GM19468 (cell line): ENCODE measurements at regions not wholly inside any gene's neighbourhood (a gene's known extent, or its start where the extent isn't known, plus 50 kb on each side); places are given as distances from the start of the nearest gene placed in this dataset.
"Not testable (repeated sequence)": the region's sequence is repeated elsewhere in the genome, so short reads cannot be mapped to it uniquely, and the experiment has no call there.

Experiments used
- ATAC-seq: cut with Tn5 transposase; IDR thresholded peaks from one replicate; pipeline ENCODE4 v1.9.1; 2021; ENCODE audit warnings: mild to moderate bottlenecking, moderate library complexity, moderate number of reproducible peaks; ENCODE audit not compliant: unreplicated experiment; ENCODE audit errors: extremely low read depth

DNA sequence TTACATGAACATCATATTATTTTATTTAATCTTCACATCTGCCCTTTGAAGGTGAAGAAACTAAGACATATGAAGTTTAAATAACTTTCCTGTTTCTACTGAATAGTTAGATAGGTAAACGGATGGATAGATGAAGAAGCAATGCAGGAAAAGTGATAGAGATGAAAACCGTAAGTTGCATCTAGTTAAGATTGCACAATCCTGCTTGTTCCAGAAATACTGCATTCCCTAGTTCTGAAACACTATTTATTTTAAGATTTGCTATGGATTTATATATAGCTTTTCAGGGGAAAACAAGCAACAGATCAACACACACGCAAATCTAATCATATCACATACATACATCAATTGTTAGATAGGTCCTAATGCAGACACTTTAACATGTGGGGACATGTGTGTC, 512.7 kb upstream of the C16orf82 start:
- no peak for ATAC-seq

DNA sequence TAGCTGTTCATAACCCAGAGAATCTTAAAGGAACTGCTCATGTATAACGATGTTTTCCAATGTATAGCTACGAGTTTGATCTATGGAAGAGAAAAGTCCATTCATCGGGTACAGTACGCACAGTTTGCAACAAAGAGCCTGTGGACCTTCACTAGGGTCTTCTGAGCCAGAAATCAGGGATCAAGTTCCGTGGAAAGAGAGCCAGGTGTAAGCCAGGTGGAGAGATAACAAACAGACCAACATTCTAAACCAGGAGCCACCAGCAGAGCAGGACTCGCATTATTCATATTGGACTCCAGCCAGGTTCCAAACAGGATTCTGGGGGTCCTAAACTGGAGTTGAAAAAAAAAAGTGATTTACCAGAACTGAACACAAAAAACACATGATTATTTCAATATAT, 505.4 kb upstream of the C16orf82 start:
- no peak for ATAC-seq

DNA sequence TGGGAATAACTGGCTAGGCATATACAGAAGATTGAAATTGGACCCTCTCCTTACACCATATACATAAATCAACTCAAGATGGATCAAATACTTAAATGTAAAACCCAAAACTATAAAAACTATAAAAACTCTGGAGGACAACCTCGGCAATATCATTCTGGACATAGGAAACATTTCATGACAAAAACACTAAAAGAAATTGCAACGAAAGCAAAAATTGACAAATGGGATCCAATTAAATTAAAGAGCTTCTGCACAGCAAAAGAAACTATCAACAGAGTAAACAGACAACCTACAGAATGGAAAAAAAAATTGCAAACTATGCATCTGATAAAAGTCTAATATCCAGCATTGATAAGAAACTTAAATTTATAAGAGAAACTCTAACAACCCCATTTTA, 503.7 kb upstream of the C16orf82 start:
- no peak for ATAC-seq

DNA sequence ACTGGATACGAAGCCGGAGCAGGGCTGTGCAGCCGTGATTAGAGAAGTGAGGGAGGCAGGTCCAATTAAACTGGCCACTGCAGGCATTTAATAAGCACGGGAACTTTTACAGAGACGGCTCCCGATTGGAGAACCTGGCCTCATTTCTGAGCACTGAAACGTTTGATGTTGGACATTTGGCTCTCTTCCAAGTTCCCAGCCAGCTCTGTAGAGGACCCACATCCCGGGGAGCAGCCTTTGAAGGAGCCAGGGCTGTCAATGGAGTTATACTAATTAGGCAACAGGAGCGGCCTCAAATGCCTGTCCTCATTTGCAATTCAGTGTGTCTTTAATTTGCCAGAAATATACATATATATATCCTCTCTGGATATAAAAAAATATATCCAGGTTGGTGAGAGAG, 499.4 kb upstream of the C16orf82 start:
- no peak for ATAC-seq

DNA sequence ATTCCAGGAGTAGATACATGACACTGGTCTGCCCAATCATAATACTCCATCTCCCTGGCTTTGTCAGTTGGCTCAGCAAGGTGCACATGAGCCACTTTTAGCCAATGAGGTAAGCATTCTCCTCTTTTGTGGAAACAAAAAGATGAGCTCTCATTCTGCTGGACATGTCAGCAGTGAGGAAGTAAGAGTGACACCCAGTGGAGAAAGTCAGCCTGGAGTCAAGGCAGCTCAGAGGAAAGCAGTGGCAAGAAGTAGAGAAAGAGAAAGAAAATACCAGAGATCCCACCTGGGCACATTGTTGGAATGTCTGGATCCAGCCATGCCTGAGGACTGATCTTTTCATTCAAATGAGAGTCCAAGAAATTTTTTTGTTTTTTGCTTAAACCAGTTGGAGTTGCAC, 496.9 kb upstream of the C16orf82 start:
- ATAC-seq: no peak

DNA sequence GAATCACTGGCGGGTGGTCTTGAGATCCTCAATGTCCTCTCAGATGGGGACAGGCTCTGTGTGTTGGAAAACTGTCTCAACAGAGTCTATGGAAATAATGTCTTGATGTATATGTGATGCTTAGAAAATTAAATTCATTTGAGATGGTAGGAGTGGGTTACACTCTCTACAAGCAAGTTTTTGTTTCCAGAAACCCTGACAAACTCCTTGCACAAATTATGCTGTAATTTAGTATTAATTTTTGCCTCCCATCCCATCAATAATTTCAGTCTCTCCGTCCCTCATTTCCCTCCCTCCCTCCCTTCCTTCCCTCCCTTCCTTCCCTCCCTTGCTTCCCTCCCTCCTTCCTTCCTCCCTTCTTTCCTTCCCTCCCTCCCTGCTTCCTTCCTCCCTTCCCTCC, 488.0 kb upstream of the C16orf82 start:
- no peak for ATAC-seq

DNA sequence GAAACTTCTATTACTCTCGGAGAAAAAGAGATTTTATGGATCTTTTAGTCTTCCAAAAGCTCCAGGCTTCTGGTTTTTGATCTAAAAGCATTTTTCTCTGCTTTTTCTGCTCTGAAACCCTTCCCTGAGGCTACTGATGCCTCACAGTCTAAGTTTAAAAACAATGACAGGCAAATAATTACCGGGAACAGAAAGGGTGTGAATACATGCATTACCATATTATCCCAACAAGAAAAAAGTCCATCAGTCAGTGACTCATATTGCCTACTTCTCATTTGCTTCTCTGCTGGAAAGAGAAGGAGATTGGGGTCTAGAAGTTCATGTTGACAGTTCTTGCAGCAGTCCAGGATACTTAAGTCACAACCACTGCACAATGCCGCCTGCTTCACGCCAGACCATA, 482.9 kb upstream of the C16orf82 start:
- ATAC-seq: no peak

DNA sequence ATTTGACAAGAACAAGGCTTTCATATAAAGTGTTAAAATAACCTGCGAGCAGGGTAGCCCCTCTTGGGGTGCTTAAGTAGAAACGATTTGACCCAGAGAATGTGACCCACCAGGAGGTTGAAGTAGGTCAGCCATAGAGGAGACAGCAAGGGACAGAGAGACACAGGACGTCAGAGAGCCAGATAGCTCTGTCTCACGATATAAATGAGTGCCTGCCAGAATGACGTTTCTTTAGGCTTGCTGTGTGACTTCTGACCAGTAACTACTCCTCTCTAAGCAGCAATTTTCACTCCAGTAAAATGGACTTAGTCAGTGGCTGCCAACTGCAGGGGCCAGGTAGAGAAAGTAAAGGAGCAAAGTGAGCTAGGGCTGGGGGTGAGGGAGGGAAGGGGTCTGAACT, 473.0 kb upstream of the C16orf82 start:
- ATAC-seq: no peak

DNA sequence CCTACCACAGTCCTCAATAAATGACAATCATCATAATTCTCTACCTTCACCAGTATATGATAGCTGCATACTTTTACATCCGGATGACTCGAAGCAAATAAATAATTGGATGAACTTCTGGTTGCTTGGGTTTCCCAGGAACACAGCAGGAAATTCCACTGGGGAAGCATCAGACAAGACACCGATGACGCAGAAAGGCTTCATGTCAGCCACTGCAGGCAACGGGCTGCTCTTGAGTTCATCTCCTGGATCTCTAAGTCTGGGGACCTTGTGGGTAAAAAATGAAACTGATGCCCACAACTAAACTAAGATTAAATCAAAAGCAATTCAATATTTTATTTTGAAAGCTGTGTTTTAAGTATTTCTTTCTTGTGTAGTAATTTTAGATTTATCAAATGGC, 472.1 kb upstream of the C16orf82 start:
- no peak for ATAC-seq

DNA sequence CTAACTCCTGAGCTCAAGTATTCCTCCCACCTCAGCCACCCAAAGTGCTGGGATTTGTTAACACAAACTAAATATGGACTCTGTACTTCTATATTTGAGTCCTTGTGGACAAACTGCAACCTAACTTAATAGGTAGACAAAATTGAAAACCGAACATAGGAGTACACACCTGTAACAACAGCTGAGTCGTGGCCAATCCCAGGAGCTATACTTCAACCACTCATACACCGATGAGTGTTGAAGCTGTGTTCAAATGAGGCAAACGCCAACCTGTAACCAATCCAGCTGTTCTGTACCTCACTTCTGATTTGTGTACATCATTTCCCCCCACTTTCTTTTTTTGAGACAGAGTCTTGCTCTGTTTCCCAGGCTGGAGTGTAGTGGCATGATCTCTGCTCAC, 471.5 kb upstream of the C16orf82 start:
- ATAC-seq: no peak

DNA sequence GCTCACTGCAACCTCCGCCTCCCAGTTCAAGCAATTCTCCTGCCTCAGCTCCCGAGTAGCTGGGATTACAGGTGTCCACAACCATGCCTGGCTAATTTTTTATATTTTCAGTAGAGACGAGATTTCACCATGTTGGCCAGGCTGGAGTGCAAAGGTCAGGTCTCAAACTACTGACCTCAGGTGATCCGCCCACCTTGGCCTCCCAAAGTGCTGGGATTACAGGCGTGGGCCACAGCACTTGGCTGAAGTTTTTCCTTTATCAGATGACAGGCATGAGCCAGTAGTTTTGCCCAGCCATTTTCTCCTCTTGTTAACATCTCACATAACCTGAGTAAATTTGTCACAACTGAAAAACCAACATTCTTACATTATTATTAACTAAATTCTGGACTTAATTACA, 470.7 kb upstream of the C16orf82 start:
- ATAC-seq: not testable (repeated sequence)

DNA sequence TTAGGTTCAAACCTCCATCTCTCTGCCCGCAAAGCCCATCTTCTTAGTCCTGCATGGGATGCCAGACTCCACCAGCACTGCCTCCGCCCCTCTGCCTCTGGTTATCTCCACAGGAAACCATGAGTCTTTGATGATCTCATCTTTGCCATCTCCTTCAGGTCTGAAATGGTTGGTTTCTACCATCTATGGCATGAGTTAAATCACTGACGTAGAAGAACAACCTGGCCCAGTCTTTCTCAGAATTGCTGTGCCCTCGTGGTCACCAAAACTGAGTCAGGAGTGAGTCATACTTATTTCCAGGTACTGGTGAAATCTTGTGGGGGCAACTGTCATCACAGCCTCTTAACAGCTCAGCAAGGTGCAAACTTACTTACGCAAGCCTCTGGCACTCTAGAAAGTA, 468.7 kb upstream of the C16orf82 start:
- ATAC-seq: no peak

DNA sequence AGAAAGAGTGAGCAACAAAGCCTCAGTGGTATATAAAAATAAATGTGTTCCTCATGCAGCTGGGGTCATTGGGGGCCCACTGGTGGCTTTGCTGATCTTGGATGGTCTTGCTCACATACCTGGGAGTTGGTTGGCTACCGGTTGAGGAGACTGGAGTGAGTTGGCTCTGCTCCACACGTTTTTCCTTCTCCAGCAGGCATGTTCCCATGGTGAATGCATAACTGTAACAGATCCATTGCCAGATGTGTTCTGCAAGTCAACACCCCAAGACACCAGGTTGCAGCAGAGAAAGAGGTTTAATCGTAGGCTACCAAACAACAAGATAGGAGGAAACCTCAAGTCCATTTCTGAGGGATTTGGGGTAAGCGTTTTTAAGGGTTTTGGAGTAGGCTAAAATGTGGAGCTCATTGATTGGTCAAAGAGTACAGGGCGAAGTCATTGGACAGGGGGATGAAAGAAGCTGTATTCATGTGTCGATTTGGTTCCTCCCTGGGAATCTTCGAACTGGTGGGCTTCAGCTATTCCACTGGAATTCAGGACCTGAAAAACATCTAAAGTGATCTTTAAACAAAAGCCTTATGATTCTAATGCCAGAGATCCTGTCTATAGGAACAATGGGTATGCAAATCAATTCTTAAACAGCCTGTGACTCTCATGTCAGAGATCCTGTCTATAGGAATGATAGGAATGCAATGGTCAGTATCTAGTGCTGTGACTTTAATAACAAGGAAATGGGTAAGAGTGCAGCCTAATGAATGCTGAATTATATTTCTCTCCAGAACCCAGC, 467.5 kb upstream of the C16orf82 start:
- ATAC-seq: no peak

DNA sequence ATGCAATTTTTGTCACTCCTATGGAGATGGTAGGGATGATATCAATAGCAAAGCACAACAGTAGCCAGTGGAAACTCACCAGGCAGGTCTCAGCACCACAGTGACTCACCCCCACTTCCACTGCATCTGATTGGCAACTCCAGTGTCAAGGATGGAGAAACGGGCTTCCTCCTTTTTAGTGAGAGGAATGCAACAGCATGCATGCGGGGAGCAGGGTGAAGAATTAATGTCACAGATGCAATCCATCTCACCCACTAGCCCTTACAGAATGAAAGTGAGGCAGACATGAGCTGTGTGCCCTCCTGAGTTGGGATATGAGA, 467.0 kb upstream of the C16orf82 start:
- ATAC-seq: no peak

DNA sequence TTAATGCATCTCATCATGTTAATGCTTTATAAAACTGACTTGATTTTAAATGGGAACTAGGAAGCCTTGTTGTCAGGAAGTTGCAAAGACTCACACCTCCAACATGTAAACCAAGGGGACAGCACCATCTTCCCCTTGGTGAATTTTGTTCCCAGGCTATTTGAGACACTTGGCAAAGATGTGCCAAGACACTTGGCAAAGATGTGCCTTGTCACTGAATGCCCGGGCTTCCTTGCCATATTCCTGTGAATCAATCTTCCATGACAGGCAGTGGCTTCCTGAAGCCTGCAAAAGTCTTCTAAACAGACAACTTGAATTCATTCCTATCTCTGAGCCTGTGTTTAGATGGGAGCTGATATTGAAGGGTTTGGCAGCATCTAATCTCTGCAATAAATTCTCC, 465.4 kb upstream of the C16orf82 start:
- ATAC-seq: no peak

DNA sequence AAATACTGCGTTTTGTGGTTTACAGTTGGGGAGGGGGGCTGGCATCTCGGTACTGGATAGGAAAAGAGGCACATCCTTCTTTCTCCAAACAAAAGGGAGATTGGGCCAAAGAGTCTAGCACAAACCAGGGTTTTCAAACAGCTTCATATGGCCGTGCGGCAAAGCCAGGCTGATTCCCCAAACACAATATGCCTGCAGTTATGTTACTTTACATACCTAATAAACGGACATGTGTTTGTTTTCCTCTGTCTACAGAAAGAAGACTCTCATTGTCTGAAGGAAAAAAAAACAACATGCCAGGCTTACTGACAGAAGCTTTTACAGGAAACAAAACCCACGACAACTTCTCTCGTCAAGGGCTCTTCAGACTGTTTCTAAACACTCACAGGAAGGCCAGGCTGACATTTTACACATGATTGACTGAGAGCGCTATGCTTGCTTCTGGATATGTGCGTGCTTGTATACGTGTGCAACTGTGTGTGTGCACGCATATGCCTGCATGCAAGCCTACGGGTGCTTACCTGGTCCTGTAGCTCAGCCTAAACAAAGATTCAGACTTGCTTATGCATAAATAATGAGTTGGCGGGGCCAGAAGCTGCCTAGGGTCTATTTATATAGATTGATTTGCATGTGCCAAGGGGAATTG, 461.0 kb upstream of the C16orf82 start:
- no peak for ATAC-seq

DNA sequence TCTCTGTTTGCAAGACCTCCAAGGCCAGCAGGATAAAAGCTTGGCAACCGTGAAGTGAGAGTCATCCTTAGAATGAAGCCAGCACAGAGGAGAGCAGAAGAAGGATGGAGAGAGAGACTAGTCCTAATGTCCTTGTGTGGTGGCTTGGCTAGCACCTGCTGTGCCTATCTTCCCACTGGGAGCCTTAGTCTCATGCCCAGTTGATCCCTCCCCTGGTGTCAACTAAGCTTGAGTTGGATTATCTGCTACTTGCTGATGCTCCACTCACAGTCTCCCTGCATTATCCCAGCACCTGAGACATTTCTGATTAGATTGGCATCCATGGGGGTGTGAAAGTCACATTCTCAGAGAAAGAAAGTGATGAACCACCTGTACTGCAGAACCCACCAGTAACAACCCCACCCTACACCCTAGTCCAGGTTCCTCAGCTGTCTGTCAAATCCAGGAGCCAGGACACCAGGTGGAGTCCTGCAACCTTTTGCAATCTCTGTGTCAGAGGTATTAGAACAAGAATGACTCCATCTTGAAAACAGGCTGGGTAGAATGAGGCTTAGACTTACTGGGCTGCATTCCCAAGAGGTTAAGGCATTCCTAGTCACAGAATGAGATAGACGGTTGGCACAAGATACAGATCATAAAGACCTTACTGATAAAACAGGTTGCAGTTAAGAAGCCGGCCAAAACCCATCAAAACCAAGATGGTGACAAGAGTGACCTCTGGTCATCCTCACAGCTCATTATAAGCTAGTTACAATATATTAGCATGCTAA, 460.2 kb upstream of the C16orf82 start:
- no peak for ATAC-seq

DNA sequence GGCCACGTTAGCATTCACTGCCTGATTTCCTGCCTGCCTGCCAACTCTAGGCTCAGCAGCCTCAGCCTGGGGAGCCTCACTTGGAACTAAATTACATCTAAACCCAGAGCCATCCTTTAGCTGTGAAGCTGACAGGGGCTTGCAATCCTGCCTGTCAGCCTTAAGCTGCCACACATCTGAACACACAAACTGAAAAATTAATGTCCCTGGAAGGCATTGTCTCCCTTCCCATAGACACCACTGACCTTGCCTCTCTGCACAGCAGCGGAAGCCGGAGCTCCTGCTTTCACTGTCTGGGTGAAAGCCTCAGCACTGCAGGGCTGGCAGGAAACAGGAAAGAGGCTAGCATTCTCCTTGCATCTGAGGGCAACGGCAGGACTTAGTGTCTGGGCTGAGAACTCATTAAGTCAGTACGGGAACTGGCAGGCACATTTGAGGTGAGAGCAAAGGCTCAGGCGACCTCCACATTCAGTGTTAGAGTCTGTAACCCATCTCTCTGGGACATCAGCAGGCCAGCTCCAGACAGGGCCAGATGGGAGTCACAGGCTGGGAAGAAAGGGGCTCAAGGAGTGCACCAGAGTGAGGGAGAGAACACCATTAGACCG, 452.4 kb upstream of the C16orf82 start:
- no peak for ATAC-seq

DNA sequence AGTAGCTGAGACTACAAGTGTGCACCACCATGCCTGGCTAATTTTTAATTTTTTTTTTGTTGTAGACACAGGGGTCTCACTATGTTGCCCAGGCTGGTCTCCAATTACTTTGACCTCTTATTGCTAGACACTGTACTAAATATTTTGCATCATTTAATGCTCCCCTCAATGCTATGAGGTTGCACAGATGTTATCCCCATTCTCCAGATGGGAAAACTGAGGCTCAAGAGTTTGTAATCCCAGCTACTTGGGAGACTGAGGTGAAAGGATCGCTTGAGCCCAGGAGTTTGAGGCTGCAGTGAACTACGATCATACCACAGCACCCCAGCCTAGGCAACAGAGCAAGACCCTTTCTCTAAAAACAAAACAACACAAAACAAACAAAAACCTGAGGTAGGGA, 443.3 kb upstream of the C16orf82 start:
- ATAC-seq: no peak

DNA sequence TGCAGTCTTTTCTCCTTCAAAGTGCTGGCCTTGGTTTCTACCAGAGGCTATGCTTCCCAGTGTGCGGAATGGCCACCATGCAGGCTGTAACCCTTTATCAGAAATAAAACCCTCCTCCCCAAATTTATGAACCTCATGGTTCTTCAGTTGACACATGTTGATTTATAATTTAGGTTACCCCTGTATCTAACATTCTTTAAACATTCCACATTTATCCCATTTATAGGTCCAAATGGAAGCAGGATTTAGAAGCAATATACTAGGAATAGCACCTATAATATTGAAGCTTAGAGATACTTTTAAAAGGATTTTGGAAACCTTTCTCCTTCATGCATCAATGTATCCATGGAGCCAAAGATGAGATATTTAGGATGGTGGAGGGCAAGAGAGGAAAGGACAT, 438.8 kb upstream of the C16orf82 start:
- ATAC-seq: no peak

DNA sequence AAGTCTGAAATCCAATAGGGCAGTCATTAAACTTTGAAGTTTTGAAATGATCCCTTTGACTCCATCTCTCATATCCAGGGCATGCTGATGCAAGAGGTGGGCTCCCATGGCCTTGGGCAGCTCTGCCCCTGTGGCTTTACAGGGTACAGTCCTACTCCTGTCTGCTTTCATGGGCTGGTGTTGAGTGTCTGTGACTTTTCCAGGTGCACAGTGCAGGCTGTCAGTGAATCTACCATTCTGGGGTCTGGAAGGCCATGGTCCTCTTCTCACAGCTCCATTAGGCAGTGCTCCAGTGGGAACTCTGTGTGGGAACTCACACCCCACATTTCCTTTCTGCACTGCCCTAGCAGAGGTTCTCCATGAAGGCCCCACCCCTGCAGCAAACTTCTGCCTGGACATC, 435.4 kb upstream of the C16orf82 start:
- ATAC-seq: not testable (repeated sequence)
